Adrenal gland (tissue), 5 donors: ENCODE measurements at regions not wholly inside any gene's neighbourhood (a gene's known extent, or its start where the extent isn't known, plus 50 kb on each side); places are given as distances from the start of the nearest gene placed in this dataset.

ENCODE experiments used
- POLR2A ChIP-seq, 2 donors: fragments of 450-650 bp; IDR thresholded peaks; one replicate each; pipeline ENCODE4 v1.6.1; 2017; ENCODE audit warnings: antibody characterized with exemption in 2 of 2, mild to moderate bottlenecking in 2 of 2, moderate library complexity in 1 of 2
- TF ChIP-seq, protein P1 (sequence below), 6 experiments: fragments of 450-650 bp in 4 of 6; fragments of 200-600 bp in 2 of 6; sonication (generic) in 1 of 6; IDR thresholded peaks; 1 replicate in 5 of 6; 2 replicates in 1 of 6; pipeline versions ENCODE4 v1.5.1 to v1.8.0; 2016 to 2021; ENCODE audit warnings: antibody characterized with exemption in 6 of 6, mild to moderate bottlenecking in 2 of 6, moderate library complexity in 1 of 6
- donor health status: DM: no; HTN: no; CAD: no.

- TF ChIP-seq, protein P1, sequence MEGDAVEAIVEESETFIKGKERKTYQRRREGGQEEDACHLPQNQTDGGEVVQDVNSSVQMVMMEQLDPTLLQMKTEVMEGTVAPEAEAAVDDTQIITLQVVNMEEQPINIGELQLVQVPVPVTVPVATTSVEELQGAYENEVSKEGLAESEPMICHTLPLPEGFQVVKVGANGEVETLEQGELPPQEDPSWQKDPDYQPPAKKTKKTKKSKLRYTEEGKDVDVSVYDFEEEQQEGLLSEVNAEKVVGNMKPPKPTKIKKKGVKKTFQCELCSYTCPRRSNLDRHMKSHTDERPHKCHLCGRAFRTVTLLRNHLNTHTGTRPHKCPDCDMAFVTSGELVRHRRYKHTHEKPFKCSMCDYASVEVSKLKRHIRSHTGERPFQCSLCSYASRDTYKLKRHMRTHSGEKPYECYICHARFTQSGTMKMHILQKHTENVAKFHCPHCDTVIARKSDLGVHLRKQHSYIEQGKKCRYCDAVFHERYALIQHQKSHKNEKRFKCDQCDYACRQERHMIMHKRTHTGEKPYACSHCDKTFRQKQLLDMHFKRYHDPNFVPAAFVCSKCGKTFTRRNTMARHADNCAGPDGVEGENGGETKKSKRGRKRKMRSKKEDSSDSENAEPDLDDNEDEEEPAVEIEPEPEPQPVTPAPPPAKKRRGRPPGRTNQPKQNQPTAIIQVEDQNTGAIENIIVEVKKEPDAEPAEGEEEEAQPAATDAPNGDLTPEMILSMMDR (IDR thresholded peaks at IDR 0.05), result no peak
- TF ChIP-seq POLR2A (IDR thresholded peaks at IDR 0.05), result no peak
These were observed 87.4 kb upstream of the AGAP1 start for GRCh38 chr2:235406430-235406829.
